A172 (cell line): ENCODE measurements at regions not wholly inside any gene's neighbourhood (a gene's known extent, or its start where the extent isn't known, plus 50 kb on each side); places are given as distances from the start of the nearest gene placed in this dataset.

ENCODE experiments used
- DNase-seq: peaks from one replicate; pipeline ENCODE4 v3.0.0-alpha.2; 2015; ENCODE audit warnings: low spot score

- no peak for DNase-seq
Measured at GRCh38 chr2:58669998-58670397, 428.9 kb upstream of the FANCL start.

- no peak for DNase-seq
Measured at GRCh38 chr2:58667137-58667774, 426.1 kb upstream of the FANCL start.

- DNase-seq, result no peak
Measured at GRCh38 chr2:58666323-58666970, 425.3 kb upstream of the FANCL start.

- DNase-seq, result no peak
Measured at GRCh38 chr2:58665154-58665553, 424.0 kb upstream of the FANCL start.

- no peak for DNase-seq
Measured at GRCh38 chr2:58664523-58665151, 423.5 kb upstream of the FANCL start.

- DNase-seq, result no peak
Measured at GRCh38 chr2:58660046-58660445, 418.9 kb upstream of the FANCL start.

- no peak for DNase-seq
Measured at GRCh38 chr2:58655152-58655551, 414.0 kb upstream of the FANCL start.

- no peak for DNase-seq
Measured at GRCh38 chr2:58651930-58652329, 410.8 kb upstream of the FANCL start.

GRCh38 chr2:58650781-58651180 is 409.7 kb upstream of the FANCL start:
- DNase-seq, result no peak

- peak; percentile 44 for DNase-seq
Measured at GRCh38 chr2:58649756-58650155, 408.6 kb upstream of the FANCL start.

GRCh38 chr2:58645017-58645416 is 403.9 kb upstream of the FANCL start:
- no peak for DNase-seq

GRCh38 chr2:58644451-58644850 is 403.3 kb upstream of the FANCL start:
- DNase-seq, result no peak

- no peak for DNase-seq
Measured at GRCh38 chr2:58641001-58641400, 399.9 kb upstream of the FANCL start.

GRCh38 chr2:58640042-58640441 is 398.9 kb upstream of the FANCL start:
- no peak for DNase-seq

GRCh38 chr2:58638256-58638805 is 397.2 kb upstream of the FANCL start:
- peak; percentile 59 for DNase-seq

GRCh38 chr2:58636872-58637271 is 395.7 kb upstream of the FANCL start:
- no peak for DNase-seq

- DNase-seq, result no peak
Measured at GRCh38 chr2:58635801-58636375, 394.8 kb upstream of the FANCL start.

GRCh38 chr2:58634653-58635370 is 393.7 kb upstream of the FANCL start:
- DNase-seq, result peak; percentile 74

GRCh38 chr2:58633613-58634365 is 392.7 kb upstream of the FANCL start:
- peak; percentile 82 for DNase-seq

GRCh38 chr2:58631986-58632385 is 390.9 kb upstream of the FANCL start:
- no peak for DNase-seq

- DNase-seq, result no peak
Measured at GRCh38 chr2:58629545-58630119, 388.5 kb upstream of the FANCL start.
